CD4-positive, alpha-beta memory T cell (primary cell): ENCODE measurements at regions not wholly inside any gene's neighbourhood (a gene's known extent, or its start where the extent isn't known, plus 50 kb on each side); places are given as distances from the start of the nearest gene placed in this dataset.

ENCODE experiments used
- CTCF ChIA-PET: fragments of 350-600 bp; sonication (Branson Sonifier 250); formaldehyde crosslinking; loops from one replicate; lab custom pipeline; 2021; ENCODE audit warnings: inconsistent platforms; ENCODE audit not compliant: partially characterized antibody; lab: Charles Lee
- POLR2A ChIA-PET: fragments of 350-600 bp; sonication (Branson Sonifier 250); formaldehyde crosslinking; loops from one replicate; lab custom pipeline; 2021; ENCODE audit not compliant: partially characterized antibody; lab: Charles Lee
- DNase-seq, 5 donors: peaks; one replicate each; pipeline versions ENCODE4 v3.0.0 to v3.0.0-alpha.2; 2020 to 2022; ENCODE audit warnings: mixed read lengths in 1 of 5
- H3K27ac ChIP-seq: one replicate; pipeline ENCODE4 v1.7.0; 2013; ENCODE audit warnings: low read depth, low read length
- H3K27me3 ChIP-seq: 2 replicates; pipeline ENCODE4 v1.7.0; 2013; ENCODE audit warnings: mild to moderate bottlenecking, low read length, moderate library complexity; ENCODE audit not compliant: insufficient read depth
- H3K36me3 ChIP-seq: 2 replicates; pipeline ENCODE4 v1.7.0; 2013; ENCODE audit warnings: mild to moderate bottlenecking, low read length, moderate library complexity; ENCODE audit not compliant: insufficient read depth
- H3K4me1 ChIP-seq: 2 replicates; pipeline ENCODE4 v1.7.0; 2013; ENCODE audit warnings: mild to moderate bottlenecking, low read length, moderate library complexity; ENCODE audit not compliant: insufficient read depth
- H3K4me3 ChIP-seq, 2 donors: one replicate each; pipeline ENCODE4 v1.7.0; 2013; ENCODE audit warnings: low read length in 2 of 2, mild to moderate bottlenecking in 1 of 2
- H3K9me3 ChIP-seq, 2 donors: one replicate each; pipeline ENCODE4 v1.7.0; 2013; ENCODE audit warnings: low read length in 2 of 2, control low read depth in 1 of 2; ENCODE audit not compliant: control insufficient read depth in 1 of 2
- H3K27ac Mint-ChIP-seq, 7 donors: one replicate each; pipeline ENCODE4 v1.8.0; 2020 to 2021; ENCODE audit warnings: mixed read lengths in 7 of 7, mild to moderate bottlenecking in 6 of 7, inconsistent platforms in 3 of 7, moderate library complexity in 3 of 7
- H3K27me3 Mint-ChIP-seq, 2 donors: one replicate each; pipeline ENCODE4 v1.8.0; 2020 to 2021; ENCODE audit warnings: mixed read lengths in 2 of 2
- H3K36me3 Mint-ChIP-seq, 2 donors: one replicate each; pipeline ENCODE4 v1.8.0; 2020 to 2021; ENCODE audit warnings: mixed read lengths in 2 of 2, inconsistent platforms in 1 of 2, mild to moderate bottlenecking in 1 of 2
- H3K4me1 Mint-ChIP-seq, 4 donors: one replicate each; pipeline ENCODE4 v1.8.0; 2020 to 2021; ENCODE audit warnings: mixed read lengths in 4 of 4, mild to moderate bottlenecking in 1 of 4
- H3K4me3 Mint-ChIP-seq, 8 donors: one replicate each; pipeline ENCODE4 v1.8.0; 2020 to 2021; ENCODE audit warnings: mixed read lengths in 8 of 8, mild to moderate bottlenecking in 7 of 8, moderate library complexity in 6 of 8, inconsistent platforms in 3 of 8
- H3K9me3 Mint-ChIP-seq, 8 donors: one replicate each; pipeline ENCODE4 v1.8.0; 2020 to 2021; ENCODE audit warnings: mixed read lengths in 8 of 8, mild to moderate bottlenecking in 5 of 8, inconsistent platforms in 3 of 8, moderate library complexity in 1 of 8
- intact Hi-C: fragments of 100-400 bp; cut with micrococcal nuclease; formaldehyde crosslinking; loops from one replicate; pipeline ENCODE4 v1.15.1; 2023

DNA sequence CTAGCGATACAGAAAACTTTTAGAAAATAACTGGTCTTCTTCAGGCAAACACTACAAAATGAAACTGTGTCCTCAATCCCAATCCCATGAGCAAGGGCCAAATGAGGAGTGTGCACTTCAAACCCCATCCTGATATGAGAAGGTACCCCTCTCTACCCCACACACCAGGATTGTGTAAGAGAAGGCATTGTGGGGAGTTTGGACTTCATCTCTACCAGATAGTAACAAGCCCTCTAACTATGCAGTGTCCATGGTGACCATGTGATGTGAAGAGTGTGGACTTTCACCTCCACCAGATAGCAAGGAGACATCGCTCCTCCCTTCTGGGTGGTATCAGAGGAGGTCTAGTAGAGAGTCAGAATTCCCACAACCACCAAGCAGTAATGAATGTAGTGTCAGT, 769.3 kb downstream of the MECOM start:
- no peak for DNase-seq
- Histone ChIP-seq H3K27ac (no peak overlapping the region), H3K27me3 (no peaks in the 10 kb centered on the region), H3K36me3 (no peaks in the 10 kb centered on the region), H3K4me3 (no peak overlapping the region), H3K9me3 (no peaks in the 10 kb centered on the region), H3K4me1 (no peaks in the 10 kb centered on the region)
- peaks cover 0 to 25% (median 6%) of the 10 kb centered on the region in 8 donors for H3K9me3 Mint-ChIP-seq
- no peaks in the 10 kb centered on the region for H3K36me3 Mint-ChIP-seq
- H3K27me3 Mint-ChIP-seq, result no peaks in the 10 kb centered on the region
- intact Hi-C loops, result no loop called here
- no peaks in the 10 kb centered on the region for H3K4me1 Mint-ChIP-seq
- no peak overlapping the region for H3K4me3 Mint-ChIP-seq
- CTCF ChIA-PET, result no interaction called here
- POLR2A ChIA-PET, result no interaction called here
- H3K27ac Mint-ChIP-seq, result no peak overlapping the region

DNA sequence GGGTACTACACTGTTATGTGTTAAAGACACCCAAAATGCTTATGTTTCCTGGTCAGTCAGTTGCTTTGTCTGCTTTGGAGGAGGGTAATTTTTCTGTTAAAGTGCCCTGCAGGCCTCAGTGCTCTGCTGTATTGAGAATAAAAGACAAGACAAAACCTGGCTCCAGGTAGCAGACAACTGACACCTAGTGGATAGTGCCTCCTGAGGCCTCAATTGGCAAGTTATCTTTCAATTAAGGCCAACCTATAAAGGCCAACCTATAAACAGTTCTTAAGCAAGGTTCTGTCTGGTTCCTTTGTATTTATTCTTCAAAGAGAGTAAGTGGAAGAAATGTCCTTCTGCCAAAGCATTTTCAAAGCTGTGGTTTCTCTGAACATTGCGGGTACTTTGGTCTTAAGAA, 773.8 kb downstream of the MECOM start:
- no peak for DNase-seq
- Histone ChIP-seq H3K36me3 (no peaks in the 10 kb centered on the region), H3K9me3 (no peaks in the 10 kb centered on the region), H3K4me1 (no peaks in the 10 kb centered on the region), H3K27ac (no peak overlapping the region), H3K4me3 (no peak overlapping the region), H3K27me3 (no peaks in the 10 kb centered on the region)
- CTCF ChIA-PET, result no interaction called here
- intact Hi-C loops, result no loop called here
- no peak overlapping the region for H3K4me3 Mint-ChIP-seq
- H3K36me3 Mint-ChIP-seq, result no peaks in the 10 kb centered on the region
- H3K27ac Mint-ChIP-seq, result no peak overlapping the region
- POLR2A ChIA-PET, result no interaction called here
- no peaks in the 10 kb centered on the region for H3K27me3 Mint-ChIP-seq
- H3K4me1 Mint-ChIP-seq, result no peaks in the 10 kb centered on the region
- peaks cover 0 to 8% (median 5%) of the 10 kb centered on the region in 8 donors for H3K9me3 Mint-ChIP-seq

DNA sequence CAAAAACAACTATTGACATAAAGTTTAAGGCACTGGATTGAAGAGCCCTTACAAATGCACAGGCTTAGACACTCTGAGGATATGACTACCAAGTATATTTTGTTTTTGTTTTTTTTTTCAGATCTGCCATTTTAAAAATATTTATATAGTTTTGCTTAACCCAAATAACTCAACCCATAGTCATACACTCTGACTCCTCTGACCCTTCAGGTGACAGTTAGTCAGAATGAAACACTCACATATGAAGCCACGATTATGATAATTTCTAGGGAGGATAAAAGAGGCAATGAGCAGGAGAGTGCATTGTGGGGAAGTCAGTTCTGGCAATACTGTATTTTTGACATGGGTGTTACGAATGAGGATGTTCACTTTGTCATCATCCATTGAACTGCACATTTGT, 774.7 kb downstream of the MECOM start:
- CTCF ChIA-PET, result no interaction called here
- Mint-ChIP-seq H3K36me3 (no peaks in the 10 kb centered on the region), H3K27ac (no peak overlapping the region), H3K9me3 (peaks cover 0 to 8% (median 3%) of the 10 kb centered on the region in 8 donors), H3K27me3 (no peaks in the 10 kb centered on the region), H3K4me3 (no peak overlapping the region), H3K4me1 (no peaks in the 10 kb centered on the region)
- Histone ChIP-seq H3K4me3 (no peak overlapping the region), H3K27me3 (no peaks in the 10 kb centered on the region), H3K36me3 (no peaks in the 10 kb centered on the region), H3K4me1 (no peaks in the 10 kb centered on the region), H3K27ac (no peak overlapping the region), H3K9me3 (no peaks in the 10 kb centered on the region)
- POLR2A ChIA-PET, result no interaction called here
- intact Hi-C loops, result no loop called here
- no peak for DNase-seq

DNA sequence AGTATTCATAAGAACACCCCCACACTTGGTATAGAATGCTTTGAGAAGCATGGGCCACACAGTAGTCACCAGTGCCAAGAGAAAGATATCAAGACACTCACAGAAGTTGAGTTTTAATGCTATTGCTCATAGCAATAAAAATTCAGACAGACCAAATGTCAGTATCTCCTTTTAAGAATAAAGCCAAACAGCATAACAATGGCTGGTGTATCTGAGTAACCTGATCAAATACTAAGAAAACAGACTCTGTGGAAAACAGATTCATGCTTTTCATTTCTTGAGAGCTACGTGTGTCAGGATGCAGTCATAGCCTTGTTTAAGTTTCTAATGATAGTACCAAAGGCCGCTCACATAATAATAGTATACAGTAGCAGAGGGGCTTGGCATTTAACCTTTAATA, 778.5 kb downstream of the MECOM start:
- no peaks in the 10 kb centered on the region for H3K9me3 ChIP-seq
- Mint-ChIP-seq H3K36me3 (no peaks in the 10 kb centered on the region), H3K4me3 (no peak overlapping the region), H3K27me3 (no peaks in the 10 kb centered on the region), H3K9me3 (peaks cover 0 to 5% (median 0%) of the 10 kb centered on the region in 8 donors), H3K4me1 (no peaks in the 10 kb centered on the region), H3K27ac (no peak overlapping the region)
- no peak overlapping the region for H3K27ac ChIP-seq
- H3K4me1 ChIP-seq, result no peaks in the 10 kb centered on the region
- no peak overlapping the region for H3K4me3 ChIP-seq
- POLR2A ChIA-PET, result no interaction called here
- H3K27me3 ChIP-seq, result no peaks in the 10 kb centered on the region
- CTCF ChIA-PET, result no interaction called here
- intact Hi-C loops, result no loop called here
- no peaks in the 10 kb centered on the region for H3K36me3 ChIP-seq
- DNase-seq, result no peak

DNA sequence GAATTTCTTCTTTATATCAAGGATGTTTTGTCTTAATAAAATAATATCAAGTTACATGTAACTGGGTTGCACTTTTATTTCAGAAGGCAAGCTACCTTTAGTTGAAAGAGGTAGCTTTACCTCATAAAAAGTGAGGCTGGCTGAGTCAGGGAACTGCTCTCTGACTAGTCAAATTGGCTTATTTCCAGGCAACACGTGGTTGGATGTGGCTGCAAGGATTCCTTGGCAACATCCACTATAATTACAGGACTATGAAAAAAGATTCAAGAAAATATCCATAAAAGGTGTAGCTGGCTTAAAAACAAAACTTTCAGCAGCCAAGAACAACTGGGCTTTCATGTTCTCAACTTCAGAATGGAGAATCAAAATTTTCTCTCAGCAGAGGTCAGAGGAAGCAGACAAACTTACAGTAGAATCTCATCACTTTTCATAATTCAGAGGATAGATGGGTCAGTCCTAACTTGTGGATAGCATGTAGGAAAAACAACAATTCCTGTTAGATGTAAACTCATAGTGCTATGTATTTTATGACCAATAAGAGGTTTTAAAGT, 779.1 kb downstream of the MECOM start:
- Mint-ChIP-seq H3K4me3 (no peak overlapping the region), H3K27me3 (no peaks in the 10 kb centered on the region), H3K9me3 (peaks cover 0 to 5% (median 0%) of the 10 kb centered on the region in 8 donors), H3K4me1 (no peaks in the 10 kb centered on the region), H3K27ac (no peak overlapping the region), H3K36me3 (no peaks in the 10 kb centered on the region)
- no peaks in the 10 kb centered on the region for H3K36me3 ChIP-seq
- H3K27ac ChIP-seq, result no peak overlapping the region
- ChIA-PET POLR2A (no interaction called here), CTCF (no interaction called here)
- no peaks in the 10 kb centered on the region for H3K27me3 ChIP-seq
- H3K4me3 ChIP-seq, result no peak overlapping the region
- no peak for DNase-seq
- intact Hi-C loops, result no loop called here
- H3K4me1 ChIP-seq, result no peaks in the 10 kb centered on the region
- no peaks in the 10 kb centered on the region for H3K9me3 ChIP-seq

DNA sequence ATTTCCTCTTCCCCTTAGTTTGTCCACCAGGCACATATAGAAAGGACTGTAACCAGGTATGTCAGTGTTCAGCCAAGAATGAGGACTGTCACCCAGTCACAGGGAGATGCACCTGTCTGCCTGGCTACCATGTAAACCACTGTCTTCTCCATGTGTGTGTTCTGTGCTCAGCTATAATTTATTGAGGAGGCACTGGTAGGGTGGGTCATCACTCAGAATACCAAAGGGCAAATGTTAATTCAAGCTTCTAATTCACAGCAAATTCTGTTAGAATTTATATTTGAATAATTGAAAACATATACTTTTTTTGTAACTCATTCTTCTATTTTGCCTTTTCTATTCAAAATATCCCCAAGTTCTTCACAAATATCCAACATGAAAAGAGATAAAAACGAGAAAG, 780.4 kb downstream of the MECOM start:
- H3K4me1 Mint-ChIP-seq, result no peaks in the 10 kb centered on the region
- no peak overlapping the region for H3K27ac Mint-ChIP-seq
- intact Hi-C loops, result no loop called here
- H3K27ac ChIP-seq, result no peak overlapping the region
- no peaks in the 10 kb centered on the region for H3K9me3 ChIP-seq
- ChIA-PET CTCF (interaction anchor here (0.6 kb wide), 1 partner anchor 18 kb away, joined by 3 read pairs; no protein-coding TSS in a partner anchor), POLR2A (no interaction called here)
- H3K27me3 ChIP-seq, result no peaks in the 10 kb centered on the region
- H3K4me3 ChIP-seq, result no peak overlapping the region
- no peak overlapping the region for H3K4me3 Mint-ChIP-seq
- H3K4me1 ChIP-seq, result no peaks in the 10 kb centered on the region
- no peaks in the 10 kb centered on the region for H3K27me3 Mint-ChIP-seq
- no peaks in the 10 kb centered on the region for H3K36me3 Mint-ChIP-seq
- no peaks in the 10 kb centered on the region for H3K36me3 ChIP-seq
- H3K9me3 Mint-ChIP-seq, result peaks cover 0 to 5% (median 0%) of the 10 kb centered on the region in 8 donors
- no peak for DNase-seq

DNA sequence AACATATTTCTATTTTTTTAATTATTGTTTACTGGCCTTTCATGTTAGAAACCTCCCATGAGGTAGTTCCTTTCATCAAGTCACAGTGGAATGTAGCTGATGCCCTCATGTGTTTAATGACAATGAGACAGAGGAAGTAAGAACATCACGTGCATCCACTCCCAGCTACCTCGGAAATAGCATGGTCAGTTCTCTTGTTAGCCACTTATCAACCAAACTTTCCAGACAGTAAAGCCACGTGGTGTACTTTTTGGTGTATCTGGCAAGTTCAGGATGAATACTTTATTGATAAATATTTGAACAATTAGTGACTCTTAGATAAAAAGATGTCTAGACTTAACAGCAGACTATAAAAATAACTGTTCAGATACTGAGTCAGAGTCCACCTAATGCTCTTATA, 781.7 kb downstream of the MECOM start:
- Mint-ChIP-seq H3K27ac (no peak overlapping the region), H3K36me3 (no peaks in the 10 kb centered on the region), H3K9me3 (peaks cover 0 to 5% (median 0%) of the 10 kb centered on the region in 8 donors), H3K4me1 (peaks cover 0 to 1% (median under 1%) of the 10 kb centered on the region in 4 donors), H3K27me3 (no peaks in the 10 kb centered on the region), H3K4me3 (no peak overlapping the region)
- H3K36me3 ChIP-seq, result no peaks in the 10 kb centered on the region
- H3K4me1 ChIP-seq, result no peaks in the 10 kb centered on the region
- H3K4me3 ChIP-seq, result no peak overlapping the region
- H3K9me3 ChIP-seq, result no peaks in the 10 kb centered on the region
- no peak for DNase-seq
- ChIA-PET POLR2A (no interaction called here), CTCF (no interaction called here)
- intact Hi-C loops, result no loop called here
- no peak overlapping the region for H3K27ac ChIP-seq
- H3K27me3 ChIP-seq, result no peaks in the 10 kb centered on the region

DNA sequence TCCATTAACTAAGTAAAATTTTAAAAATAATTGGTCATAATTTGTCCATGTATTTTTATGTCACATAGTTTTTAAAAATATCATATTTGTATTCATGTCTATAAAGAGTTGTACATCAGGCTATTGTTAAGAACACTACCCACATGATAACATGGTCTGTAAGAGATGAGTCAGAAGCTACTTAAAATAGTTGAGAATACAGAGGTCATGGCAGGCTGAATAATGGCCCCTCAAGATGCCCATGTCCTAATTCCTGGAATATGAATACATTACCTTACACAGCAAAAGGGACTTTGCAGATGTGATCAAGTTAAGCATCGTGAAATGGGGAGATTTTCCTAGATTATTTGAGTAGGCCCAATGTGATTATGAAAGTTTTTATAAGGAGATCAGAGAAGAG, 782.9 kb upstream of the GOLIM4 start:
- POLR2A ChIA-PET, result no interaction called here
- no peak for DNase-seq
- H3K27ac ChIP-seq, result no peak overlapping the region
- H3K36me3 Mint-ChIP-seq, result no peaks in the 10 kb centered on the region
- H3K4me3 Mint-ChIP-seq, result no peak overlapping the region
- intact Hi-C loops, result no loop called here
- H3K4me3 ChIP-seq, result no peak overlapping the region
- peaks cover 0 to 1% (median under 1%) of the 10 kb centered on the region in 4 donors for H3K4me1 Mint-ChIP-seq
- H3K9me3 Mint-ChIP-seq, result peaks cover 0 to 3% (median under 1%) of the 10 kb centered on the region in 8 donors
- no peaks in the 10 kb centered on the region for H3K36me3 ChIP-seq
- no peaks in the 10 kb centered on the region for H3K9me3 ChIP-seq
- H3K4me1 ChIP-seq, result no peaks in the 10 kb centered on the region
- H3K27me3 ChIP-seq, result no peaks in the 10 kb centered on the region
- CTCF ChIA-PET, result no interaction called here
- no peak overlapping the region for H3K27ac Mint-ChIP-seq
- H3K27me3 Mint-ChIP-seq, result no peaks in the 10 kb centered on the region
